ENCODE measurements at regions not wholly inside any gene's neighbourhood (a gene's known extent, or its start where the extent isn't known, plus 50 kb on each side); places are given as distances from the start of the nearest gene placed in this dataset.

DNA sequence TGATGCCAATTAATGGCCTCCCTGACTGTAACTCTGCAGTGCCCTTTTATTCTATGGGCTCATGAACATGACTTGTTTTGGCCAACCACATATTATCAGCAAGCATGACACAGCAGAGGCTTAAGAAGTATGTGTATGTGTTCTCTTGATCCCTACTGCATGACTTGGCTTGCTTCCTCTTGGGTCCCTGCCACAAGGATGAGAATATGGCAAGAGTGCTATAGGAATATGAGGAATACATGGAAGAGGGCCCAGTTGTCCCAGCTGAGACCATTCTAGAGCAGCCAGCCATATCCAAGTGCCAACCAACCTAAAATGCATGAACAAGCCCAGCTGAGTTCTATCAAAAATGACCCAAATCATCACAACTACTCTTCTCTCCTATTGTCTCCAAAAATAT, 576.7 kb upstream of the PCDH9 start:
- Histone ChIP-seq H3K36me3 (ENCODE audit: control insufficient read depth in 4 of 4, insufficient read depth in 3 of 4, low read depth in 1 of 4, low read length in 3 of 4) (no peaks in the 10 kb centered on the region), H3K4me1 (ENCODE audit: control insufficient read depth in 4 of 4, insufficient read depth in 4 of 4, low read length in 3 of 4) (no peaks in the 10 kb centered on the region), H3K27ac (ENCODE audit: low read depth in 1 of 2, low read length in 2 of 2) (no peak overlapping the region), H3K27me3 (ENCODE audit: control insufficient read depth in 4 of 4, insufficient read depth in 4 of 4, low read length in 3 of 4) (no peaks in the 10 kb centered on the region), H3K9me3 (ENCODE audit: control insufficient read depth in 4 of 4, low read length in 3 of 4) (peaks cover 0 to 1% (median 0%) of the 10 kb centered on the region in 4 donors), H3K9ac (ENCODE audit: low read depth in 1 of 2, low read length in 2 of 2) (no peak overlapping the region), H3K4me3 (ENCODE audit: low read depth in 1 of 3, low read length in 3 of 3) (no peak overlapping the region)
- no peak for DNase-seq (ENCODE audit: low spot score)
- TF ChIP-seq SP1 (IDR thresholded peaks at IDR 0.05): no peak
- TF ChIP-seq EGR1 (IDR thresholded peaks at IDR 0.05; ENCODE audit: low read depth in 2 of 2): no peak
- no peak for TF ChIP-seq YY1 (IDR thresholded peaks at IDR 0.05)
- TF ChIP-seq FOXA2 (IDR thresholded peaks at IDR 0.05): no peak
- no peak for TF ChIP-seq TAF1 (conservative IDR thresholded peaks at IDR 0.05)
- no peak for TF ChIP-seq RXRA (IDR thresholded peaks at IDR 0.05)
- TF ChIP-seq HNF4A (conservative IDR thresholded peaks at IDR 0.05): no peak
- no peak for TF ChIP-seq GABPA (IDR thresholded peaks at IDR 0.05 in 1 of 2, conservative IDR thresholded peaks at IDR 0.05 in 1 of 2)
- TF ChIP-seq, protein P1, sequence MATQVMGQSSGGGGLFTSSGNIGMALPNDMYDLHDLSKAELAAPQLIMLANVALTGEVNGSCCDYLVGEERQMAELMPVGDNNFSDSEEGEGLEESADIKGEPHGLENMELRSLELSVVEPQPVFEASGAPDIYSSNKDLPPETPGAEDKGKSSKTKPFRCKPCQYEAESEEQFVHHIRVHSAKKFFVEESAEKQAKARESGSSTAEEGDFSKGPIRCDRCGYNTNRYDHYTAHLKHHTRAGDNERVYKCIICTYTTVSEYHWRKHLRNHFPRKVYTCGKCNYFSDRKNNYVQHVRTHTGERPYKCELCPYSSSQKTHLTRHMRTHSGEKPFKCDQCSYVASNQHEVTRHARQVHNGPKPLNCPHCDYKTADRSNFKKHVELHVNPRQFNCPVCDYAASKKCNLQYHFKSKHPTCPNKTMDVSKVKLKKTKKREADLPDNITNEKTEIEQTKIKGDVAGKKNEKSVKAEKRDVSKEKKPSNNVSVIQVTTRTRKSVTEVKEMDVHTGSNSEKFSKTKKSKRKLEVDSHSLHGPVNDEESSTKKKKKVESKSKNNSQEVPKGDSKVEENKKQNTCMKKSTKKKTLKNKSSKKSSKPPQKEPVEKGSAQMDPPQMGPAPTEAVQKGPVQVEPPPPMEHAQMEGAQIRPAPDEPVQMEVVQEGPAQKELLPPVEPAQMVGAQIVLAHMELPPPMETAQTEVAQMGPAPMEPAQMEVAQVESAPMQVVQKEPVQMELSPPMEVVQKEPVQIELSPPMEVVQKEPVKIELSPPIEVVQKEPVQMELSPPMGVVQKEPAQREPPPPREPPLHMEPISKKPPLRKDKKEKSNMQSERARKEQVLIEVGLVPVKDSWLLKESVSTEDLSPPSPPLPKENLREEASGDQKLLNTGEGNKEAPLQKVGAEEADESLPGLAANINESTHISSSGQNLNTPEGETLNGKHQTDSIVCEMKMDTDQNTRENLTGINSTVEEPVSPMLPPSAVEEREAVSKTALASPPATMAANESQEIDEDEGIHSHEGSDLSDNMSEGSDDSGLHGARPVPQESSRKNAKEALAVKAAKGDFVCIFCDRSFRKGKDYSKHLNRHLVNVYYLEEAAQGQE (IDR thresholded peaks at IDR 0.05): no peak
- TF ChIP-seq NR2F2 (IDR thresholded peaks at IDR 0.05): no peak
- no peak for TF ChIP-seq FOXA1 (IDR thresholded peaks at IDR 0.05)
- TF ChIP-seq, protein P2, sequence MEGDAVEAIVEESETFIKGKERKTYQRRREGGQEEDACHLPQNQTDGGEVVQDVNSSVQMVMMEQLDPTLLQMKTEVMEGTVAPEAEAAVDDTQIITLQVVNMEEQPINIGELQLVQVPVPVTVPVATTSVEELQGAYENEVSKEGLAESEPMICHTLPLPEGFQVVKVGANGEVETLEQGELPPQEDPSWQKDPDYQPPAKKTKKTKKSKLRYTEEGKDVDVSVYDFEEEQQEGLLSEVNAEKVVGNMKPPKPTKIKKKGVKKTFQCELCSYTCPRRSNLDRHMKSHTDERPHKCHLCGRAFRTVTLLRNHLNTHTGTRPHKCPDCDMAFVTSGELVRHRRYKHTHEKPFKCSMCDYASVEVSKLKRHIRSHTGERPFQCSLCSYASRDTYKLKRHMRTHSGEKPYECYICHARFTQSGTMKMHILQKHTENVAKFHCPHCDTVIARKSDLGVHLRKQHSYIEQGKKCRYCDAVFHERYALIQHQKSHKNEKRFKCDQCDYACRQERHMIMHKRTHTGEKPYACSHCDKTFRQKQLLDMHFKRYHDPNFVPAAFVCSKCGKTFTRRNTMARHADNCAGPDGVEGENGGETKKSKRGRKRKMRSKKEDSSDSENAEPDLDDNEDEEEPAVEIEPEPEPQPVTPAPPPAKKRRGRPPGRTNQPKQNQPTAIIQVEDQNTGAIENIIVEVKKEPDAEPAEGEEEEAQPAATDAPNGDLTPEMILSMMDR (IDR thresholded peaks at IDR 0.05; ENCODE audit: low read depth, low read length, missing input control): no peak
- no peak for TF ChIP-seq HNF4G (IDR thresholded peaks at IDR 0.05)
- TF ChIP-seq, protein P3, sequence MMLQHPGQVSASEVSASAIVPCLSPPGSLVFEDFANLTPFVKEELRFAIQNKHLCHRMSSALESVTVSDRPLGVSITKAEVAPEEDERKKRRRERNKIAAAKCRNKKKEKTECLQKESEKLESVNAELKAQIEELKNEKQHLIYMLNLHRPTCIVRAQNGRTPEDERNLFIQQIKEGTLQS (IDR thresholded peaks at IDR 0.05): no peak
- no peak for TF ChIP-seq JUND (IDR thresholded peaks at IDR 0.05)
- TF ChIP-seq, protein P4, sequence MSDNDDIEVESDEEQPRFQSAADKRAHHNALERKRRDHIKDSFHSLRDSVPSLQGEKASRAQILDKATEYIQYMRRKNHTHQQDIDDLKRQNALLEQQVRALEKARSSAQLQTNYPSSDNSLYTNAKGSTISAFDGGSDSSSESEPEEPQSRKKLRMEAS (IDR thresholded peaks at IDR 0.05): no peak
- TF ChIP-seq, protein P5, sequence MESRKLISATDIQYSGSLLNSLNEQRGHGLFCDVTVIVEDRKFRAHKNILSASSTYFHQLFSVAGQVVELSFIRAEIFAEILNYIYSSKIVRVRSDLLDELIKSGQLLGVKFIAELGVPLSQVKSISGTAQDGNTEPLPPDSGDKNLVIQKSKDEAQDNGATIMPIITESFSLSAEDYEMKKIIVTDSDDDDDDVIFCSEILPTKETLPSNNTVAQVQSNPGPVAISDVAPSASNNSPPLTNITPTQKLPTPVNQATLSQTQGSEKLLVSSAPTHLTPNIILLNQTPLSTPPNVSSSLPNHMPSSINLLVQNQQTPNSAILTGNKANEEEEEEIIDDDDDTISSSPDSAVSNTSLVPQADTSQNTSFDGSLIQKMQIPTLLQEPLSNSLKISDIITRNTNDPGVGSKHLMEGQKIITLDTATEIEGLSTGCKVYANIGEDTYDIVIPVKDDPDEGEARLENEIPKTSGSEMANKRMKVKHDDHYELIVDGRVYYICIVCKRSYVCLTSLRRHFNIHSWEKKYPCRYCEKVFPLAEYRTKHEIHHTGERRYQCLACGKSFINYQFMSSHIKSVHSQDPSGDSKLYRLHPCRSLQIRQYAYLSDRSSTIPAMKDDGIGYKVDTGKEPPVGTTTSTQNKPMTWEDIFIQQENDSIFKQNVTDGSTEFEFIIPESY (IDR thresholded peaks at IDR 0.05): no peak
- no peak for TF ChIP-seq RAD21 (IDR thresholded peaks at IDR 0.05)
